ENCODE measurements at regions not wholly inside any gene's neighbourhood (a gene's known extent, or its start where the extent isn't known, plus 50 kb on each side); places are given as distances from the start of the nearest gene placed in this dataset.

- peak; percentile 98 for TF ChIP-seq CTCF (IDR thresholded peaks at IDR 0.05; ENCODE audit: insufficient read depth in 1 of 2, low read depth in 1 of 2, low read length in 1 of 2, severe bottlenecking in 1 of 2, unreplicated experiment in 1 of 2)
- Histone ChIP-seq H3K36me3 (ENCODE audit: control insufficient read depth, insufficient read depth, low read length) (no peaks in the 10 kb centered on the region), H3K4me3 (ENCODE audit: low read depth, low read length) (no peak overlapping the region), H3K4me1 (peaks cover 37% of the 10 kb centered on the region), H3K27me3 (replicated peaks; ENCODE audit: control insufficient read depth, insufficient read depth, low read length) (no peaks in the 10 kb centered on the region), H3K9me3 (peaks cover 18% of the 10 kb centered on the region)
- intact Hi-C loops (cut with micrococcal nuclease; ENCODE audit: unreplicated experiment), result loop anchor here (1.0 to 2.0 kb wide), 5 partner anchors 59 to 228 kb away; no protein-coding TSS in a partner anchor
- Mint-ChIP-seq H3K4me1 (ENCODE audit: low read depth, unreplicated experiment) (peaks cover 44% of the 10 kb centered on the region), H3K36me3 (ENCODE audit: insufficient read depth, unreplicated experiment) (peaks cover 5% of the 10 kb centered on the region), H3K4me3 (ENCODE audit: unreplicated experiment) (no peak overlapping the region), H3K27ac (ENCODE audit: unreplicated experiment) (peak overlapping the region; percentile 55), H3K9me3 (ENCODE audit: unreplicated experiment) (peaks cover 9% of the 10 kb centered on the region), H3K27me3 (ENCODE audit: insufficient read depth, unreplicated experiment) (no peaks in the 10 kb centered on the region)
- POLR2A ChIA-PET, result no interaction called here
- peak; percentile 85 to 87 for DNase-seq
- CTCF ChIA-PET, result interaction anchor here (0.6 to 2.3 kb wide), 4 partner anchors 23 to 1306 kb away, joined by 3 to 8 read pairs (median 3); no protein-coding TSS in a partner anchor
- no TSS peak for BruUV-seq (replicated peaks)
Observed at GRCh38 chr11:113532697-113533424, 57.7 kb upstream of the DRD2 start.

- no peak overlapping the region for H3K4me3 Mint-ChIP-seq (ENCODE audit: unreplicated experiment)
- TF ChIP-seq CTCF (IDR thresholded peaks at IDR 0.05; ENCODE audit: insufficient read depth in 1 of 2, low read depth in 1 of 2, low read length in 1 of 2, severe bottlenecking in 1 of 2, unreplicated experiment in 1 of 2), result no peak
- Histone ChIP-seq H3K36me3 (ENCODE audit: control insufficient read depth, insufficient read depth, low read length) (no peaks in the 10 kb centered on the region), H3K4me3 (ENCODE audit: low read depth, low read length) (no peak overlapping the region), H3K27me3 (replicated peaks; ENCODE audit: control insufficient read depth, insufficient read depth, low read length) (no peaks in the 10 kb centered on the region), H3K4me1 (peaks cover 30% of the 10 kb centered on the region), H3K9me3 (peaks cover 18% of the 10 kb centered on the region)
- H3K4me1 Mint-ChIP-seq (ENCODE audit: low read depth, unreplicated experiment), result peaks cover 39% of the 10 kb centered on the region
- DNase-seq, result no peak
- no TSS peak for BruUV-seq (replicated peaks)
- ChIA-PET POLR2A (interaction anchor here (0.6 kb wide), 1 partner anchor 56 kb away, joined by 4 read pairs; no protein-coding TSS in a partner anchor), CTCF (interaction anchor here (1.6 to 2.3 kb wide), 3 partner anchors 147 to 194 kb away, joined by 4 to 8 read pairs (median 7); no protein-coding TSS in a partner anchor)
- no peaks in the 10 kb centered on the region for H3K27me3 Mint-ChIP-seq (ENCODE audit: insufficient read depth, unreplicated experiment)
- peak overlapping the region; percentile 78 for H3K27ac Mint-ChIP-seq (ENCODE audit: unreplicated experiment)
- H3K9me3 Mint-ChIP-seq (ENCODE audit: unreplicated experiment), result peaks cover 9% of the 10 kb centered on the region
- intact Hi-C loops (cut with micrococcal nuclease; ENCODE audit: unreplicated experiment), result loop anchor here (1.0 to 2.0 kb wide), 5 partner anchors 58 to 227 kb away; no protein-coding TSS in a partner anchor
- H3K36me3 Mint-ChIP-seq (ENCODE audit: insufficient read depth, unreplicated experiment), result peaks cover 5% of the 10 kb centered on the region
Observed at GRCh38 chr11:113531575-113532451, 56.6 kb upstream of the DRD2 start.

- peaks cover 5% of the 10 kb centered on the region for H3K36me3 Mint-ChIP-seq (ENCODE audit: insufficient read depth, unreplicated experiment)
- H3K36me3 ChIP-seq (ENCODE audit: control insufficient read depth, insufficient read depth, low read length), result no peaks in the 10 kb centered on the region
- H3K27ac Mint-ChIP-seq (ENCODE audit: unreplicated experiment), result peak overlapping the region; percentile 78
- TF ChIP-seq CTCF (IDR thresholded peaks at IDR 0.05; ENCODE audit: insufficient read depth in 1 of 2, low read depth in 1 of 2, low read length in 1 of 2, severe bottlenecking in 1 of 2, unreplicated experiment in 1 of 2), result no peak
- H3K27me3 Mint-ChIP-seq (ENCODE audit: insufficient read depth, unreplicated experiment), result no peaks in the 10 kb centered on the region
- CTCF ChIA-PET, result interaction anchor here (1.6 to 1.9 kb wide), 2 partner anchors 146 to 195 kb away, joined by 4 to 7 read pairs; no protein-coding TSS in a partner anchor
- H3K4me1 ChIP-seq, result peaks cover 30% of the 10 kb centered on the region
- H3K27me3 ChIP-seq (replicated peaks; ENCODE audit: control insufficient read depth, insufficient read depth, low read length), result no peaks in the 10 kb centered on the region
- peaks cover 9% of the 10 kb centered on the region for H3K9me3 Mint-ChIP-seq (ENCODE audit: unreplicated experiment)
- peaks cover 18% of the 10 kb centered on the region for H3K9me3 ChIP-seq
- intact Hi-C loops (cut with micrococcal nuclease; ENCODE audit: unreplicated experiment), result no loop called here
- no peak for DNase-seq
- no peak overlapping the region for H3K4me3 Mint-ChIP-seq (ENCODE audit: unreplicated experiment)
- peaks cover 39% of the 10 kb centered on the region for H3K4me1 Mint-ChIP-seq (ENCODE audit: low read depth, unreplicated experiment)
- POLR2A ChIA-PET, result no interaction called here
- no TSS peak for BruUV-seq (replicated peaks)
- no peak overlapping the region for H3K4me3 ChIP-seq (ENCODE audit: low read depth, low read length)
Observed at GRCh38 chr11:113531083-113531482, 55.9 kb upstream of the DRD2 start.
